ENCODE measurements at regions not wholly inside any gene's neighbourhood (a gene's known extent, or its start where the extent isn't known, plus 50 kb on each side); places are given as distances from the start of the nearest gene placed in this dataset.

DNA sequence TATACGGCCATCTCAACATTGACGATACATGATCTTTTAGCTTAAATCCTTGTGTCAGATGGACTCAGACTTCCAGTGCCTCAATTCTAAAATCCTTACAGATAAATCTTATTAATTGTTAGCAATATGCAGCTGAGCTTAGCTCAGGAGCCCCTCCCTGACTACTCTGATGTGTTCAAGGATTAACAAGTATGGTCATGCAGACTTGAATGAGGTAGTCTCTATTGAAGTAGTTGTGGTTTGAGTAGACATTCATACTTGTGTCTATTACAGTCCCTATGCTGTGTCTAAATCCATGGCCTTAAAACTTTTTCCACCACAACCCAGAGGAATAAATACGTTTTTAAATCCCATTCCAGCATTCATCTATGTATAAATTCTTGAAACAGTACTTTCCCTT, 119.5 kb downstream of the NUP35 start (continued):
- TF ChIP-seq, protein P1, sequence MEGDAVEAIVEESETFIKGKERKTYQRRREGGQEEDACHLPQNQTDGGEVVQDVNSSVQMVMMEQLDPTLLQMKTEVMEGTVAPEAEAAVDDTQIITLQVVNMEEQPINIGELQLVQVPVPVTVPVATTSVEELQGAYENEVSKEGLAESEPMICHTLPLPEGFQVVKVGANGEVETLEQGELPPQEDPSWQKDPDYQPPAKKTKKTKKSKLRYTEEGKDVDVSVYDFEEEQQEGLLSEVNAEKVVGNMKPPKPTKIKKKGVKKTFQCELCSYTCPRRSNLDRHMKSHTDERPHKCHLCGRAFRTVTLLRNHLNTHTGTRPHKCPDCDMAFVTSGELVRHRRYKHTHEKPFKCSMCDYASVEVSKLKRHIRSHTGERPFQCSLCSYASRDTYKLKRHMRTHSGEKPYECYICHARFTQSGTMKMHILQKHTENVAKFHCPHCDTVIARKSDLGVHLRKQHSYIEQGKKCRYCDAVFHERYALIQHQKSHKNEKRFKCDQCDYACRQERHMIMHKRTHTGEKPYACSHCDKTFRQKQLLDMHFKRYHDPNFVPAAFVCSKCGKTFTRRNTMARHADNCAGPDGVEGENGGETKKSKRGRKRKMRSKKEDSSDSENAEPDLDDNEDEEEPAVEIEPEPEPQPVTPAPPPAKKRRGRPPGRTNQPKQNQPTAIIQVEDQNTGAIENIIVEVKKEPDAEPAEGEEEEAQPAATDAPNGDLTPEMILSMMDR (IDR thresholded peaks at IDR 0.05 in 2 of 3, conservative IDR thresholded peaks at IDR 0.05 in 1 of 3; ENCODE audit: borderline replicate concordance in 1 of 3, insufficient read depth in 1 of 3, low read depth in 2 of 3, low read length in 2 of 3): no peak
- TF ChIP-seq POLR2AphosphoS5 (IDR thresholded peaks at IDR 0.05; ENCODE audit: low read depth, low read length) (no peak), RAD21 (IDR thresholded peaks at IDR 0.05; ENCODE audit: low read depth) (no peak)

DNA sequence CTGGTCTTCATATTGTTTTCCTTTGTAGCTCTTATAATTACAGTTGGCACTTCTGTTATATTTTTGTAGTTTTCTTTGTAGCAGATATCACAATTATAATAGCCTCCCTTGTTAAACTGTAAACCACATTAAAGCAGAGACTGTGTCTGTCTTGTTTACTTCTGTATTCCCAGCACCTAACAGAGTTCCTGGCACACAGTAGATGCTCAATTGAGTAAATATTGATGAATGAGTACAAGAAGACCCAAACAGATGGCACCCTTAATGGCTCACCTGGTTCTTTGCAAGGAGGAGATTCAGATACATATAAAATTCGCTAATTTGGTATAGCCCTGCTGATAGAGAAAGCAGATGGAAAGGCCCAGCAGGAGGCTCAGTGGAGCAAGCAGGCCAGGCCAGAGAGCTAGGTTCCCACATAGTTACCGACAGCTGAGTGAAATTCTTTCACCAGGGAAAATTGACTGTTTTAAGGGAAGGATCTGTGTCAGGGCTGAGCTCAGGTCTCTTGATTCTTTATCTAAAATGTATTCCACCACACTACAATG, 120.1 kb downstream of the NUP35 start:
- Histone ChIP-seq H3K9me2 (ENCODE audit: insufficient read depth) (no peaks in the 10 kb centered on the region), H3K27me3 (ENCODE audit: insufficient read depth, low read length) (no peaks in the 10 kb centered on the region), H3K4me1 (ENCODE audit: control insufficient read depth in 1 of 2, insufficient read depth in 2 of 2, low read length in 2 of 2) (no peaks in the 10 kb centered on the region), H3K4me3 (replicated peaks in 1 of 2; ENCODE audit: low read depth in 1 of 2, low read length in 2 of 2) (no peak overlapping the region), H4K20me1 (ENCODE audit: insufficient read depth) (no peaks in the 10 kb centered on the region), H3K4me2 (ENCODE audit: low read length) (no peak overlapping the region), H3K27ac (ENCODE audit: low read depth, low read length) (no peak overlapping the region), H3K36me3 (ENCODE audit: control insufficient read depth in 1 of 2, insufficient read depth in 2 of 2, low read length in 2 of 2) (no peaks in the 10 kb centered on the region), H3K9ac (ENCODE audit: low read length) (no peak overlapping the region), H3K9me3 (ENCODE audit: control insufficient read depth in 1 of 2, insufficient read depth in 1 of 2, low read depth in 1 of 2, low read length in 2 of 2) (no peaks in the 10 kb centered on the region), H2AFZ (ENCODE audit: low read depth, low read length, poor library complexity, severe bottlenecking) (no peak overlapping the region), H3K79me2 (ENCODE audit: insufficient read depth, low read length) (no peaks in the 10 kb centered on the region)
- DNase-seq (ENCODE audit: low read depth, low spot score) (no peak), ATAC-seq (no peak)
- CTCF ChIA-PET: no interaction called here
- RAD21 ChIA-PET (ENCODE audit: low non-redundant PET in 1 of 2, low total read pairs in 2 of 2, uncharacterized antibody in 2 of 2, unreplicated experiment in 2 of 2): no interaction called here
- BruUV-seq (replicated peaks): no TSS peak
- POLR2A ChIA-PET: no interaction called here
- intact Hi-C loops (cut with micrococcal nuclease): no loop called here
- no peak for TF ChIP-seq RAD21 (IDR thresholded peaks at IDR 0.05; ENCODE audit: low read depth)
- TF ChIP-seq POLR2A (IDR thresholded peaks at IDR 0.05; ENCODE audit: borderline replicate concordance, extremely low read depth, insufficient read depth, insufficient read length): no peak
- TF ChIP-seq, protein P2, sequence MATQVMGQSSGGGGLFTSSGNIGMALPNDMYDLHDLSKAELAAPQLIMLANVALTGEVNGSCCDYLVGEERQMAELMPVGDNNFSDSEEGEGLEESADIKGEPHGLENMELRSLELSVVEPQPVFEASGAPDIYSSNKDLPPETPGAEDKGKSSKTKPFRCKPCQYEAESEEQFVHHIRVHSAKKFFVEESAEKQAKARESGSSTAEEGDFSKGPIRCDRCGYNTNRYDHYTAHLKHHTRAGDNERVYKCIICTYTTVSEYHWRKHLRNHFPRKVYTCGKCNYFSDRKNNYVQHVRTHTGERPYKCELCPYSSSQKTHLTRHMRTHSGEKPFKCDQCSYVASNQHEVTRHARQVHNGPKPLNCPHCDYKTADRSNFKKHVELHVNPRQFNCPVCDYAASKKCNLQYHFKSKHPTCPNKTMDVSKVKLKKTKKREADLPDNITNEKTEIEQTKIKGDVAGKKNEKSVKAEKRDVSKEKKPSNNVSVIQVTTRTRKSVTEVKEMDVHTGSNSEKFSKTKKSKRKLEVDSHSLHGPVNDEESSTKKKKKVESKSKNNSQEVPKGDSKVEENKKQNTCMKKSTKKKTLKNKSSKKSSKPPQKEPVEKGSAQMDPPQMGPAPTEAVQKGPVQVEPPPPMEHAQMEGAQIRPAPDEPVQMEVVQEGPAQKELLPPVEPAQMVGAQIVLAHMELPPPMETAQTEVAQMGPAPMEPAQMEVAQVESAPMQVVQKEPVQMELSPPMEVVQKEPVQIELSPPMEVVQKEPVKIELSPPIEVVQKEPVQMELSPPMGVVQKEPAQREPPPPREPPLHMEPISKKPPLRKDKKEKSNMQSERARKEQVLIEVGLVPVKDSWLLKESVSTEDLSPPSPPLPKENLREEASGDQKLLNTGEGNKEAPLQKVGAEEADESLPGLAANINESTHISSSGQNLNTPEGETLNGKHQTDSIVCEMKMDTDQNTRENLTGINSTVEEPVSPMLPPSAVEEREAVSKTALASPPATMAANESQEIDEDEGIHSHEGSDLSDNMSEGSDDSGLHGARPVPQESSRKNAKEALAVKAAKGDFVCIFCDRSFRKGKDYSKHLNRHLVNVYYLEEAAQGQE (IDR thresholded peaks at IDR 0.05; ENCODE audit: low read depth): no peak
- no peak for TF ChIP-seq CBX3 (IDR thresholded peaks at IDR 0.05; ENCODE audit: low read depth)
- TF ChIP-seq FOSL1 (IDR thresholded peaks at IDR 0.05; ENCODE audit: low read depth): no peak
- TF ChIP-seq, protein P3, sequence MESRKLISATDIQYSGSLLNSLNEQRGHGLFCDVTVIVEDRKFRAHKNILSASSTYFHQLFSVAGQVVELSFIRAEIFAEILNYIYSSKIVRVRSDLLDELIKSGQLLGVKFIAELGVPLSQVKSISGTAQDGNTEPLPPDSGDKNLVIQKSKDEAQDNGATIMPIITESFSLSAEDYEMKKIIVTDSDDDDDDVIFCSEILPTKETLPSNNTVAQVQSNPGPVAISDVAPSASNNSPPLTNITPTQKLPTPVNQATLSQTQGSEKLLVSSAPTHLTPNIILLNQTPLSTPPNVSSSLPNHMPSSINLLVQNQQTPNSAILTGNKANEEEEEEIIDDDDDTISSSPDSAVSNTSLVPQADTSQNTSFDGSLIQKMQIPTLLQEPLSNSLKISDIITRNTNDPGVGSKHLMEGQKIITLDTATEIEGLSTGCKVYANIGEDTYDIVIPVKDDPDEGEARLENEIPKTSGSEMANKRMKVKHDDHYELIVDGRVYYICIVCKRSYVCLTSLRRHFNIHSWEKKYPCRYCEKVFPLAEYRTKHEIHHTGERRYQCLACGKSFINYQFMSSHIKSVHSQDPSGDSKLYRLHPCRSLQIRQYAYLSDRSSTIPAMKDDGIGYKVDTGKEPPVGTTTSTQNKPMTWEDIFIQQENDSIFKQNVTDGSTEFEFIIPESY (IDR thresholded peaks at IDR 0.05; ENCODE audit: extremely low read depth, insufficient replicate concordance, low read length): no peak
- TF ChIP-seq, protein P4, sequence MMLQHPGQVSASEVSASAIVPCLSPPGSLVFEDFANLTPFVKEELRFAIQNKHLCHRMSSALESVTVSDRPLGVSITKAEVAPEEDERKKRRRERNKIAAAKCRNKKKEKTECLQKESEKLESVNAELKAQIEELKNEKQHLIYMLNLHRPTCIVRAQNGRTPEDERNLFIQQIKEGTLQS (IDR thresholded peaks at IDR 0.05): no peak
- TF ChIP-seq EZH2 (IDR thresholded peaks at IDR 0.05): no peak
- TF ChIP-seq TCF7L2 (IDR thresholded peaks at IDR 0.05; ENCODE audit: borderline replicate concordance, extremely low read depth, insufficient read depth, insufficient read length): no peak
